Astrocyte (in vitro differentiated cells and primary cell): ENCODE measurements at regions not wholly inside any gene's neighbourhood (a gene's known extent, or its start where the extent isn't known, plus 50 kb on each side); places are given as distances from the start of the nearest gene placed in this dataset.
"Not testable (repeated sequence)": the region's sequence is repeated elsewhere in the genome, so short reads cannot be mapped to it uniquely, and the experiment has no call there.

Source experiments
- DNase-seq: peaks from one replicate; pipeline ENCODE4 v3.0.0-alpha.2; 2010; ENCODE audit warnings: low read depth
- FAIRE-seq: peaks from 2 replicates; lab custom pipeline; 2011; peaks lifted over from hg19 to GRCh38; lab: Jason Lieb, UNC
- H2AFZ ChIP-seq: 2 replicates; pipeline ENCODE4 v1.6.0; 2012; ENCODE audit warnings: low read depth, low read length, inconsistent platforms
- H3K27ac ChIP-seq: 2 replicates; pipeline ENCODE4 v1.5.1; 2011; ENCODE audit warnings: low read depth, low read length, inconsistent platforms
- H3K27me3 ChIP-seq: 2 replicates; pipeline ENCODE4 v1.6.0; 2011; ENCODE audit warnings: low read length, inconsistent platforms; ENCODE audit not compliant: insufficient read depth
- H3K36me3 ChIP-seq: 2 replicates; pipeline ENCODE4 v1.5.1; 2011; ENCODE audit warnings: low read length, inconsistent platforms; ENCODE audit not compliant: insufficient read depth
- H3K4me1 ChIP-seq: 2 replicates; pipeline ENCODE4 v1.5.1; 2011; ENCODE audit warnings: low read length, inconsistent platforms; ENCODE audit not compliant: insufficient read depth
- H3K4me2 ChIP-seq: 2 replicates; pipeline ENCODE4 v1.6.0; 2012; ENCODE audit warnings: low read length, inconsistent platforms
- H3K4me3 ChIP-seq: 2 replicates; pipeline ENCODE4 v1.5.1; 2011; ENCODE audit warnings: low read depth, mild to moderate bottlenecking, low read length, inconsistent platforms; ENCODE audit not compliant: insufficient read depth
- H3K79me2 ChIP-seq: 2 replicates; pipeline ENCODE4 v1.6.0; 2012; ENCODE audit warnings: mild to moderate bottlenecking, low read length, inconsistent platforms; ENCODE audit not compliant: insufficient read depth
- H3K9ac ChIP-seq: 2 replicates; pipeline ENCODE4 v1.6.0; 2012; ENCODE audit warnings: mild to moderate bottlenecking, low read length, inconsistent platforms
- H3K9me3 ChIP-seq: 2 replicates; pipeline ENCODE4 v1.5.1; 2012; ENCODE audit warnings: low read depth, mild to moderate bottlenecking, low read length, inconsistent platforms; ENCODE audit not compliant: insufficient read depth
- H4K20me1 ChIP-seq: 2 replicates; pipeline ENCODE4 v1.6.0; 2012; ENCODE audit warnings: low read length, inconsistent platforms; ENCODE audit not compliant: insufficient read depth
- H3K27ac Mint-ChIP-seq: one replicate; pipeline ENCODE4 v1.8.0; 2021; ENCODE audit warnings: mild to moderate bottlenecking, mixed read lengths; ENCODE audit not compliant: unreplicated experiment
- H3K27me3 Mint-ChIP-seq: one replicate; pipeline ENCODE4 v1.8.0; 2021; ENCODE audit warnings: low read depth, mixed read lengths; ENCODE audit not compliant: unreplicated experiment
- H3K36me3 Mint-ChIP-seq: one replicate; pipeline ENCODE4 v1.8.0; 2021; ENCODE audit warnings: low read depth, mixed read lengths; ENCODE audit not compliant: unreplicated experiment
- H3K4me1 Mint-ChIP-seq: one replicate; pipeline ENCODE4 v1.8.0; 2021; ENCODE audit warnings: low read depth, mixed read lengths; ENCODE audit not compliant: unreplicated experiment
- H3K4me3 Mint-ChIP-seq: one replicate; pipeline ENCODE4 v1.8.0; 2021; ENCODE audit warnings: mild to moderate bottlenecking, moderate library complexity, mixed read lengths; ENCODE audit not compliant: unreplicated experiment
- H3K9me3 Mint-ChIP-seq: one replicate; pipeline ENCODE4 v1.8.0; 2021; ENCODE audit warnings: mild to moderate bottlenecking, mixed read lengths; ENCODE audit not compliant: unreplicated experiment
- TF ChIP-seq, protein P1 (sequence below): IDR thresholded peaks from 2 replicates; pipeline ENCODE4 v1.5.1; 2011; ENCODE audit warnings: low read depth, mild to moderate bottlenecking, inconsistent platforms, low read length, moderate library complexity; ENCODE audit not compliant: insufficient read depth

DNA sequence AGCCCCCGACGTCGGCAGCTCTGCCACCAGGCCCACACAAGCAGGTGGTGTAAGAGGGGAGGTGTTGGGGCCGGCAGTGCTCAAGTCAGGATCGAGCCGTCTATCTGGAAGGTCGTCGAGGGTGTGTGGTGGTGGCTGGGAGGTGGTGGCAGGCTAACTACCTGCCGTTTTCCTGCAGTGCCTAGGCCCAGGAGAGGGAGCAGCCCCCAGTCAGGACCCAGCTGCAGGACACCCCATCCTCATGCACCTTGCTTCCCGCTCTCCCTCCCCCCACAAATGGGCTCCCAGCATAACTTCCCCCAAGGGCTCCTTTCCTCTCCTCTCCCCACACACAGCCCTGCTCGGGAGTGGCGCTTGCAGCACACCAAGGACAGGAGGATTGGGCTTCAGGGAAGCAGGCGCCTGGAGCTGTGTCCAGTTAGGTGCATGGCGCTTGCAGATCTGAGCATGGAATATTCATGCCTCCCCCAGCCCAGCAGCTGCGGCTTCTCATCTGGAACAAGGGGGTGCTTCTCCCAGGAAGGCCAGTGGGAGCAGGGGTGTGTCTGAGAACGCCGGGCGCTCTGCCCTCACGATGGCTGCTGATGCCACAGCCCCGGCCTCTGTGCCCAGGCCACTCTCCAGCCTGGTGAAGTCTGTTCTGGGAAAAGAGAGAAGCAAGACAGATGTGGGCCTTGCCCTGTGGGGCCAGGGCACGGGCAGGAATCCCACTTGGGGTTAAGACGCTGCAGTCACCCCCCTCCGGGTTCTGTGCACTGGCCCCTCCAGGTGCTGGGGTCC is 127.7 kb downstream of the IGLL1 start:
- Mint-ChIP-seq H3K4me3 (no peak overlapping the region), H3K27me3 (peaks cover 19% of the 10 kb centered on the region), H3K27ac (no peak overlapping the region), H3K4me1 (no peaks in the 10 kb centered on the region), H3K36me3 (no peaks in the 10 kb centered on the region), H3K9me3 (no peaks in the 10 kb centered on the region)
- no peak overlapping the region for H3K4me2 ChIP-seq
- no peaks in the 10 kb centered on the region for H3K36me3 ChIP-seq
- H4K20me1 ChIP-seq: no peaks in the 10 kb centered on the region
- TF ChIP-seq, protein P1, sequence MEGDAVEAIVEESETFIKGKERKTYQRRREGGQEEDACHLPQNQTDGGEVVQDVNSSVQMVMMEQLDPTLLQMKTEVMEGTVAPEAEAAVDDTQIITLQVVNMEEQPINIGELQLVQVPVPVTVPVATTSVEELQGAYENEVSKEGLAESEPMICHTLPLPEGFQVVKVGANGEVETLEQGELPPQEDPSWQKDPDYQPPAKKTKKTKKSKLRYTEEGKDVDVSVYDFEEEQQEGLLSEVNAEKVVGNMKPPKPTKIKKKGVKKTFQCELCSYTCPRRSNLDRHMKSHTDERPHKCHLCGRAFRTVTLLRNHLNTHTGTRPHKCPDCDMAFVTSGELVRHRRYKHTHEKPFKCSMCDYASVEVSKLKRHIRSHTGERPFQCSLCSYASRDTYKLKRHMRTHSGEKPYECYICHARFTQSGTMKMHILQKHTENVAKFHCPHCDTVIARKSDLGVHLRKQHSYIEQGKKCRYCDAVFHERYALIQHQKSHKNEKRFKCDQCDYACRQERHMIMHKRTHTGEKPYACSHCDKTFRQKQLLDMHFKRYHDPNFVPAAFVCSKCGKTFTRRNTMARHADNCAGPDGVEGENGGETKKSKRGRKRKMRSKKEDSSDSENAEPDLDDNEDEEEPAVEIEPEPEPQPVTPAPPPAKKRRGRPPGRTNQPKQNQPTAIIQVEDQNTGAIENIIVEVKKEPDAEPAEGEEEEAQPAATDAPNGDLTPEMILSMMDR: no peak
- H3K9me3 ChIP-seq: no peaks in the 10 kb centered on the region
- FAIRE-seq: no peak
- no peak for DNase-seq
- H3K4me3 ChIP-seq: no peak overlapping the region
- no peaks in the 10 kb centered on the region for H3K79me2 ChIP-seq
- no peak overlapping the region for H2AFZ ChIP-seq
- no peak overlapping the region for H3K27ac ChIP-seq
- H3K4me1 ChIP-seq: no peaks in the 10 kb centered on the region
- H3K9ac ChIP-seq: no peak overlapping the region
- H3K27me3 ChIP-seq: peaks cover 4% of the 10 kb centered on the region

DNA sequence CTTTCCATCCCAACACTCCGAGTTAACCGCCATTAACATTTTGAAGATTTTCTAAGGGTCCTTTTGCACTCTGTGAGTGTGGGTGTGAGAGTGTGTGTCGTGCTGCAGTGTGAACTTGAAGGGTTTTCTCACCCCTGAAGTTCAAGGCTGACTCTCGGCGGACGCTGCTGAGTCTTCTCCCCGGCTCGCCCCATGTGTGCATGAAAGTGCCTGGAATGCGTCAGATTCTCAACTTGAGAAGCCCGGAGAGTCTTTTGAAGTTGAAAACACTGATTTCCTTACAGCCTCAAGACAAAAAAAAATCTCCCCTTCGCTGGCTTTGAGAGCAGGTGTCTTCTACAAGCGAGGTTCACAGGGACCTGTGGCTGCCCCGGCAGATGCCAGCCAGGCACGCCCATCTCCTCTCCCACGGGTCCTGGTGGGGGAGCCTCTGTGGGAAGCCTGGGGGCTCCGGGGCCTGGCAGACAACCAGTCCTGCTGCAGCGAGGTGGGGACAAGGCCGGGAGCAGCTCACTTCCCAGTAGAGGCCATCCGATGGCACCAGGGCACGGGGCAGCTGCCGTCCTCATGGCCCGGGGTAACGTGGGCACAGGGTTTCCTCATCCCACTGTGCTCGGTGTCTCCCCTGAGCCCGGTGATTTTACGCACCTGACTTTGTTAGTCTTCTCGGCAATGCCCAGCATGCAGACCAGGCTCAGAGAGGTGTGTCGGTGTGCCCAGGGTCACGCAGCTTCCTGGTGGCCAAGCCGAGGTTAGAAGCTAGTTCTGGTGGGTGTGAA is 128.4 kb downstream of the IGLL1 start:
- not testable (repeated sequence) for H3K4me3 ChIP-seq, H3K9me3 Mint-ChIP-seq, H3K36me3 Mint-ChIP-seq, H3K36me3 ChIP-seq, DNase-seq, H3K27ac ChIP-seq, H2AFZ ChIP-seq, H3K4me1 Mint-ChIP-seq, H3K27ac Mint-ChIP-seq, H3K27me3 ChIP-seq, H3K4me3 Mint-ChIP-seq, H3K79me2 ChIP-seq, FAIRE-seq, H3K9me3 ChIP-seq, H3K4me2 ChIP-seq, H3K4me1 ChIP-seq, H4K20me1 ChIP-seq, H3K9ac ChIP-seq
- H3K27me3 Mint-ChIP-seq: peaks cover 15% of the 10 kb centered on the region

DNA sequence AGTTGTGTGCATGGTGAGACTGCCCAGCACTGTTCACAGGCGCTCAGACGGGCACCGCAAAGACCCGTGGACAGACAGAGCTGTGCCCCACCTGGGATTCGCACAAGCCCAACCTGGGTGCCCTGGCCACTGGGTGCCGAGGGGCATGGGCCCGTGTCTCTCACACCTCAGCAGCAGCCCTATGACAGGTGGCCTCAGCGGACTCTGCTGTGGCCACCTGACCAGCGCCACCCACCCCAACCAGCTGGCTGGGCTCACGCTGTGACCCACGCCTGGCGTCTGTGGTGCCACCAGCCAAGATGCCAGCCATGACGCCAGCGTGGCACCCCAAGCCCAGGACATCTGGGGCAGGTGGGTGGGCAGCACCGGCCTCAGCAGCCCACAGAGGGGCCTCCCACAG is 129.3 kb downstream of the IGLL1 start:
- H3K36me3 ChIP-seq, H3K4me1 Mint-ChIP-seq, H3K27me3 ChIP-seq, H3K27ac Mint-ChIP-seq, H4K20me1 ChIP-seq, DNase-seq, H2AFZ ChIP-seq, H3K4me3 ChIP-seq, H3K9ac ChIP-seq, H3K36me3 Mint-ChIP-seq, H3K27ac ChIP-seq, H3K79me2 ChIP-seq, H3K9me3 ChIP-seq, H3K9me3 Mint-ChIP-seq, H3K4me1 ChIP-seq, H3K4me2 ChIP-seq, FAIRE-seq, H3K4me3 Mint-ChIP-seq: not testable (repeated sequence)
- H3K27me3 Mint-ChIP-seq: peaks cover 15% of the 10 kb centered on the region
